H1 (cell line): ENCODE measurements at regions not wholly inside any gene's neighbourhood (a gene's known extent, or its start where the extent isn't known, plus 50 kb on each side); places are given as distances from the start of the nearest gene placed in this dataset.

Source experiments
- CTCF ChIA-PET: fragments of 300-600 bp; sonication (Branson Sonifier 250); formaldehyde crosslinking; loops from one replicate; lab custom pipeline; 2021; ENCODE audit not compliant: partially characterized antibody; lab: Charles Lee
- POLR2A ChIA-PET: fragments of 300-600 bp; sonication (Branson Sonifier 250); formaldehyde crosslinking; loops from one replicate; lab custom pipeline; 2021; ENCODE audit warnings: inconsistent platforms; ENCODE audit not compliant: partially characterized antibody; lab: Charles Lee
- DNase-seq, 2 experiments: peaks; one replicate each; pipeline versions ENCODE4 v3.0.0 to v3.0.0-alpha.2; 2010 to 2022; ENCODE audit warnings: low spot score in 2 of 2, low read depth in 1 of 2, mixed read lengths in 1 of 2
- FAIRE-seq: peaks from 2 replicates; lab custom pipeline; 2011; peaks lifted over from hg19 to GRCh38; lab: Jason Lieb, UNC
- H2AFZ ChIP-seq: 2 replicates; pipeline ENCODE4 v1.8.1; 2012; ENCODE audit warnings: low read length, inconsistent platforms
- H2AK5ac ChIP-seq: 2 replicates; pipeline ENCODE4 v1.6.1; 2013; ENCODE audit warnings: low read depth, low read length
- H2BK120ac ChIP-seq: replicated peaks from 2 replicates; pipeline ENCODE3; 2013; ENCODE audit warnings: low read depth, low read length, inconsistent platforms
- H2BK12ac ChIP-seq: 2 replicates; pipeline ENCODE4 v1.6.1; 2013; ENCODE audit warnings: low read depth, low read length
- H2BK15ac ChIP-seq: 2 replicates; pipeline ENCODE4 v1.6.1; 2013; ENCODE audit warnings: low read length
- H2BK20ac ChIP-seq: 2 replicates; pipeline ENCODE4 v1.6.1; 2013; ENCODE audit warnings: low read length
- H2BK5ac ChIP-seq: 2 replicates; pipeline ENCODE4 v1.6.1; 2013; ENCODE audit warnings: low read depth, low read length
- H3K14ac ChIP-seq: 2 replicates; pipeline ENCODE4 v1.6.1; 2013; ENCODE audit warnings: inconsistent platforms; ENCODE audit not compliant: insufficient read length
- H3K18ac ChIP-seq: 2 replicates; pipeline ENCODE4 v1.6.1; 2013; ENCODE audit warnings: low read length; ENCODE audit errors: extremely low read depth
- H3K23ac ChIP-seq: 2 replicates; pipeline ENCODE4 v1.6.1; 2013; ENCODE audit warnings: inconsistent platforms; ENCODE audit not compliant: insufficient read length
- H3K23me2 ChIP-seq: 2 replicates; pipeline ENCODE4 v1.6.1; 2013; ENCODE audit warnings: low read depth, low read length
- H3K27ac ChIP-seq: 2 replicates; pipeline ENCODE4 v1.6.1; 2011; ENCODE audit warnings: low read depth, low read length, inconsistent platforms
- H3K27me3 ChIP-seq, 4 experiments: replicated peaks in 1 of 4; 1 replicate in 1 of 4; 2 replicates in 3 of 4; pipeline versions ENCODE4 v1.6.1 to v1.8.1; 2011 to 2013; ENCODE audit warnings: low read length in 3 of 4, mild to moderate bottlenecking in 3 of 4, inconsistent platforms in 2 of 4, mixed read lengths in 2 of 4, moderate library complexity in 1 of 4; ENCODE audit not compliant: control insufficient read depth in 3 of 4, insufficient read depth in 3 of 4; ENCODE audit errors: extremely low read depth in 1 of 4
- H3K36me3 ChIP-seq, 4 experiments: 2 replicates each; pipeline versions ENCODE4 v1.6.1 to v1.8.1; 2011 to 2013; ENCODE audit warnings: mild to moderate bottlenecking in 4 of 4, low read length in 3 of 4, moderate library complexity in 2 of 4, control low read depth in 1 of 4, inconsistent platforms in 1 of 4; ENCODE audit not compliant: insufficient read depth in 4 of 4, control insufficient read depth in 2 of 4
- H3K4ac ChIP-seq: replicated peaks from 2 replicates; pipeline ENCODE3; 2013; ENCODE audit warnings: low read length, low read depth, mixed read lengths, inconsistent platforms; ENCODE audit not compliant: insufficient read length
- H3K4me1 ChIP-seq, 4 experiments: replicated peaks in 1 of 4; 1 replicate in 1 of 4; 2 replicates in 3 of 4; pipeline versions ENCODE4 v1.6.1 to v1.8.1; 2011 to 2013; ENCODE audit warnings: low read length in 3 of 4, inconsistent platforms in 2 of 4, mixed read lengths in 1 of 4; ENCODE audit not compliant: insufficient read depth in 4 of 4, control insufficient read depth in 3 of 4
- H3K4me2 ChIP-seq, 2 experiments: 2 replicates each; pipeline versions ENCODE4 v1.6.1 to v1.8.1; 2011 to 2013; ENCODE audit warnings: low read depth in 2 of 2, low read length in 2 of 2, control low read depth in 1 of 2, inconsistent platforms in 1 of 2, mild to moderate bottlenecking in 1 of 2; ENCODE audit not compliant: insufficient read depth in 1 of 2
- H3K4me3 ChIP-seq, 4 experiments: fragments of 200-600, 300-600 bp in 1 of 4; sonication (generic), shearing (Covaris generic), sonication (Bioruptor Twin) in 1 of 4; 2 replicates each; pipeline versions ENCODE4 v1.5.1 to v1.8.1; 2011 to 2016; ENCODE audit warnings: low read length in 4 of 4, low read depth in 3 of 4, control low read depth in 2 of 4, inconsistent platforms in 2 of 4, mild to moderate bottlenecking in 2 of 4, mixed read lengths in 1 of 4, moderate library complexity in 1 of 4; ENCODE audit not compliant: insufficient read depth in 2 of 4; ENCODE audit errors: extremely low read depth in 1 of 4
- H3K56ac ChIP-seq: replicated peaks from 2 replicates; pipeline ENCODE3; 2013; ENCODE audit warnings: low read depth, mild to moderate bottlenecking, mixed read lengths, low read length, inconsistent platforms; ENCODE audit not compliant: insufficient read length
- H3K79me1 ChIP-seq: 2 replicates; pipeline ENCODE4 v1.6.1; 2013; ENCODE audit warnings: low read depth, low read length, control low read depth
- H3K79me2 ChIP-seq, 2 experiments: 2 replicates each; pipeline versions ENCODE4 v1.6.1 to v1.8.1; 2012 to 2013; ENCODE audit warnings: low read length in 2 of 2, mild to moderate bottlenecking in 2 of 2, inconsistent platforms in 1 of 2; ENCODE audit not compliant: insufficient read depth in 2 of 2, control insufficient read depth in 1 of 2
- H3K9ac ChIP-seq, 4 experiments: replicated peaks in 1 of 4; 1 replicate in 1 of 4; 2 replicates in 3 of 4; pipeline versions ENCODE4 v1.6.1 to v1.8.1; 2011 to 2013; ENCODE audit warnings: low read depth in 3 of 4, low read length in 3 of 4, control low read depth in 2 of 4, mild to moderate bottlenecking in 2 of 4, moderate library complexity in 2 of 4, inconsistent platforms in 1 of 4; ENCODE audit errors: extremely low read depth in 1 of 4
- H3K9me3 ChIP-seq, 2 experiments: 2 replicates each; pipeline versions ENCODE4 v1.6.1 to v1.8.1; 2012 to 2013; ENCODE audit warnings: mild to moderate bottlenecking in 2 of 2, moderate library complexity in 2 of 2, control low read depth in 1 of 2, inconsistent platforms in 1 of 2, low read depth in 1 of 2, low read length in 1 of 2, mixed read lengths in 1 of 2; ENCODE audit not compliant: insufficient read depth in 2 of 2
- H4K20me1 ChIP-seq, 2 experiments: replicated peaks in 1 of 2; 2 replicates each; pipeline versions ENCODE3 to v1.8.1; 2011 to 2013; ENCODE audit warnings: inconsistent platforms in 2 of 2, low read length in 2 of 2, mild to moderate bottlenecking in 1 of 2; ENCODE audit not compliant: insufficient read depth in 2 of 2, control insufficient read depth in 1 of 2
- H4K5ac ChIP-seq: 2 replicates; pipeline ENCODE4 v1.6.1; 2013; ENCODE audit warnings: low read length, low read depth, mixed read lengths, inconsistent platforms; ENCODE audit not compliant: insufficient read length
- H4K8ac ChIP-seq: 2 replicates; pipeline ENCODE4 v1.8.0; 2013; ENCODE audit warnings: mild to moderate bottlenecking, moderate library complexity, low read length, inconsistent platforms; ENCODE audit not compliant: insufficient read depth; ENCODE audit errors: extremely low read depth
- H4K91ac ChIP-seq: replicated peaks from 2 replicates; pipeline ENCODE3; 2013; ENCODE audit warnings: low read length, mixed read lengths, inconsistent platforms; ENCODE audit not compliant: insufficient read length
- CBX5 ChIP-seq: fragments of 300-800, 300-1000 bp; sonication (generic); IDR thresholded peaks from 2 replicates; pipeline ENCODE4 v1.7.1; 2016; ENCODE audit warnings: antibody characterized with exemption, low read length, low read depth
- CHD2 ChIP-seq: IDR thresholded peaks from 2 replicates; pipeline ENCODE4 v1.6.1; 2012; ENCODE audit warnings: low read length, improper control_type of control experiment
- FOSL1 ChIP-seq: IDR thresholded peaks from 2 replicates; pipeline ENCODE4 v1.6.1; 2011; ENCODE audit warnings: mild to moderate bottlenecking, low read depth, low read length, moderate library complexity; ENCODE audit not compliant: insufficient read depth
- GABPA ChIP-seq: IDR thresholded peaks from 2 replicates; pipeline ENCODE4 v1.6.1; 2011; ENCODE audit warnings: mild to moderate bottlenecking, low read length, moderate library complexity, borderline replicate concordance; ENCODE audit not compliant: insufficient read depth
- NANOG ChIP-seq: IDR thresholded peaks from 2 replicates; pipeline ENCODE4 v1.6.1; 2011; ENCODE audit warnings: low read length, low read depth, mild to moderate bottlenecking, inconsistent platforms; ENCODE audit not compliant: insufficient read depth, poor library complexity, severe bottlenecking
- POLR2A ChIP-seq, 2 experiments: IDR thresholded peaks; 1 replicate in 1 of 2; 2 replicates in 1 of 2; pipeline ENCODE4 v1.6.1; 2011; ENCODE audit warnings: low read depth in 2 of 2, low read length in 2 of 2, mild to moderate bottlenecking in 2 of 2; ENCODE audit errors: control extremely low read depth in 1 of 2
- SIX5 ChIP-seq: IDR thresholded peaks from 2 replicates; pipeline ENCODE4 v1.6.1; 2011; ENCODE audit warnings: mild to moderate bottlenecking, low read depth, low read length
- SP2 ChIP-seq: IDR thresholded peaks from 2 replicates; pipeline ENCODE4 v1.6.1; 2012; ENCODE audit warnings: mild to moderate bottlenecking, low read length, inconsistent platforms
- SRF ChIP-seq: IDR thresholded peaks from 2 replicates; pipeline ENCODE4 v1.6.1; 2011; ENCODE audit warnings: mild to moderate bottlenecking, low read depth, low read length, moderate library complexity
- TAF1 ChIP-seq: IDR thresholded peaks from 2 replicates; pipeline ENCODE4 v1.6.1; 2011; ENCODE audit warnings: mild to moderate bottlenecking, low read depth, low read length
- TEAD4 ChIP-seq: IDR thresholded peaks from 2 replicates; pipeline ENCODE4 v1.6.1; 2012; ENCODE audit warnings: low read depth, low read length, inconsistent platforms, mixed read lengths
- WGBS, 2 experiments: shearing (Covaris generic) in 1 of 2; methylation state at CpG; one replicate each; pipeline versions ENCODE4 v1.1.6 to v1.1.7; 2013 to 2015; ENCODE audit warnings: low lambda C conversion rate in 2 of 2, mixed read lengths in 2 of 2, inconsistent platforms in 1 of 2, low coverage in 1 of 2, missing lambda C conversion rate in 1 of 2; ENCODE audit not compliant: insufficient replicate concordance in 2 of 2, insufficient coverage in 1 of 2, insufficient read length in 1 of 2; ENCODE audit errors: extremely low coverage in 1 of 2, missing lambda C conversion rate in 1 of 2; 5-methylcytosine and 5-hydroxymethylcytosine counted together
- TF ChIP-seq, protein P1 (sequence below): IDR thresholded peaks from 2 replicates; pipeline ENCODE4 v1.6.1; 2012; ENCODE audit warnings: low read length, inconsistent platforms

DNA sequence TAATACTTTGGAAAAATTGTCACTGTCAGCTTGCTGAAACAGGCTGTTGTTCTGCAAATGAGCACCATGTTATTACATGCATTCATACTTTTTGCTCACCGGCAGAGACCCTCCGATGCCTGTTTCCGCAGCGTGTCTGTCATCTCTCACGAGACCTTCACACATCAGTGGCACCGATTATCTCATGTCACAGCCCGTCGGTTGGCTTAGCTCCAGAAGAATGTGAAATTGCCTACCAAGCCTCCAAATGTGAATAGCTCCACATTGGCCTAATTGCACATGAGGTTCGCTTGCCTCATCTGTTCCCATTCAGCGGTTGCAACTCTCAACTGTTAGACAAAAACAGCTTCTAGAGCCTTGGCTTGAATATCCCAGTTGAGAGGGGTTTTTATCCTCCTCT lies 233.0 kb downstream of the ACTR3 start:
- Histone ChIP-seq H3K4me3 (no peak overlapping the region), H3K27ac (no peak overlapping the region)
- POLR2A ChIA-PET, result no interaction called here
- TF ChIP-seq SP2 (no peak), NANOG (no peak), FOSL1 (no peak), GABPA (no peak), SIX5 (no peak), CBX5 (no peak), POLR2A (IDR thresholded peaks at IDR 0.05; ENCODE audit: control extremely low read depth in 1 of 2, low read depth in 2 of 2, low read length in 2 of 2) (no peak), CHD2 (no peak), SRF (no peak), TAF1 (no peak), TEAD4 (no peak)
- TF ChIP-seq, protein P1, sequence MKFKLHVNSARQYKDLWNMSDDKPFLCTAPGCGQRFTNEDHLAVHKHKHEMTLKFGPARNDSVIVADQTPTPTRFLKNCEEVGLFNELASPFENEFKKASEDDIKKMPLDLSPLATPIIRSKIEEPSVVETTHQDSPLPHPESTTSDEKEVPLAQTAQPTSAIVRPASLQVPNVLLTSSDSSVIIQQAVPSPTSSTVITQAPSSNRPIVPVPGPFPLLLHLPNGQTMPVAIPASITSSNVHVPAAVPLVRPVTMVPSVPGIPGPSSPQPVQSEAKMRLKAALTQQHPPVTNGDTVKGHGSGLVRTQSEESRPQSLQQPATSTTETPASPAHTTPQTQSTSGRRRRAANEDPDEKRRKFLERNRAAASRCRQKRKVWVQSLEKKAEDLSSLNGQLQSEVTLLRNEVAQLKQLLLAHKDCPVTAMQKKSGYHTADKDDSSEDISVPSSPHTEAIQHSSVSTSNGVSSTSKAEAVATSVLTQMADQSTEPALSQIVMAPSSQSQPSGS, result no peak

More for the DNA sequence above, 233.0 kb downstream of the ACTR3 start:
- H2BK15ac ChIP-seq, result no peak overlapping the region
- H3K4ac ChIP-seq, result no peak overlapping the region
- H4K5ac ChIP-seq, result no peak overlapping the region
- no peak for DNase-seq
- no peak overlapping the region for H2AFZ ChIP-seq
- peaks cover 0 to 7% (median 3%) of the 10 kb centered on the region in 4 experiments; a peak in 4 of 7 replicates for H3K4me1 ChIP-seq
- no peak overlapping the region for H3K23ac ChIP-seq
- FAIRE-seq, result no peak
- H3K79me1 ChIP-seq, result no peaks in the 10 kb centered on the region
- H3K36me3 ChIP-seq, result no peaks in the 10 kb centered on the region
- CTCF ChIA-PET, result interaction anchor here (0.9 kb wide), 1 partner anchor 98 kb away, joined by 3 read pairs; no protein-coding TSS in a partner anchor
- H3K27me3 ChIP-seq, result no peaks in the 10 kb centered on the region
- H4K20me1 ChIP-seq, result no peaks in the 10 kb centered on the region
- no peak overlapping the region for H3K18ac ChIP-seq
- H4K91ac ChIP-seq, result no peak overlapping the region
- no peak overlapping the region for H2BK12ac ChIP-seq
- no peak overlapping the region for H3K14ac ChIP-seq
- no peak overlapping the region for H3K9ac ChIP-seq
- H3K79me2 ChIP-seq, result no peaks in the 10 kb centered on the region
- 97% methylated on average over 10 of the region's 10 CpGs; no CpG with 5 or more reads in 1 of the 2 experiments for WGBS, 2 experiments
- no peak overlapping the region for H3K56ac ChIP-seq
- no peak overlapping the region for H4K8ac ChIP-seq
- no peak overlapping the region for H3K4me2 ChIP-seq
- H2BK5ac ChIP-seq, result no peak overlapping the region
- no peak overlapping the region for H2AK5ac ChIP-seq
- H3K23me2 ChIP-seq, result no peaks in the 10 kb centered on the region
- no peak overlapping the region for H2BK20ac ChIP-seq
- H3K9me3 ChIP-seq, result no peaks in the 10 kb centered on the region
- H2BK120ac ChIP-seq, result no peak overlapping the region
